ENCODE measurements at regions not wholly inside any gene's neighbourhood (a gene's known extent, or its start where the extent isn't known, plus 50 kb on each side); places are given as distances from the start of the nearest gene placed in this dataset.

- H3K4me3 ChIP-seq (ENCODE audit: extremely low read depth in 1 of 4, insufficient read depth in 2 of 4, low read depth in 3 of 4, low read length in 4 of 4), result no peak overlapping the region
- no peak overlapping the region for H2BK120ac ChIP-seq (replicated peaks; ENCODE audit: low read depth, low read length)
- ChIA-PET CTCF (ENCODE audit: partially characterized antibody) (no interaction called here), POLR2A (ENCODE audit: partially characterized antibody) (no interaction called here)
- 94% methylated on average over 4 of the region's 4 CpGs; no CpG with 5 or more reads in 1 of the 2 experiments for WGBS, 2 experiments (ENCODE audit: extremely low coverage in 1 of 2, insufficient coverage in 1 of 2, insufficient read length in 1 of 2, insufficient replicate concordance in 2 of 2, low coverage in 1 of 2, low lambda C conversion rate in 2 of 2, missing lambda C conversion rate in 1 of 2)
- H3K18ac ChIP-seq (ENCODE audit: extremely low read depth, low read length), result no peak overlapping the region
- H4K8ac ChIP-seq (ENCODE audit: extremely low read depth, insufficient read depth, low read length), result no peak overlapping the region
- no peak overlapping the region for H2BK20ac ChIP-seq (ENCODE audit: low read length)
- H4K20me1 ChIP-seq (replicated peaks in 1 of 2; ENCODE audit: control insufficient read depth in 1 of 2, insufficient read depth in 2 of 2, low read length in 2 of 2), result no peaks in the 10 kb centered on the region
- H2AK5ac ChIP-seq (ENCODE audit: low read depth, low read length), result no peak overlapping the region
- no peak overlapping the region for H2AFZ ChIP-seq (ENCODE audit: low read length)
- no peaks in the 10 kb centered on the region for H3K4me1 ChIP-seq (replicated peaks in 1 of 4; ENCODE audit: control insufficient read depth in 3 of 4, insufficient read depth in 4 of 4, low read length in 3 of 4)
- H3K4me2 ChIP-seq (ENCODE audit: insufficient read depth in 1 of 2, low read depth in 2 of 2, low read length in 2 of 2), result no peak overlapping the region
- FAIRE-seq, result no peak
- no peaks in the 10 kb centered on the region for H3K27me3 ChIP-seq (replicated peaks in 1 of 4; ENCODE audit: control insufficient read depth in 3 of 4, extremely low read depth in 1 of 4, insufficient read depth in 3 of 4, low read length in 3 of 4)
- H3K9me3 ChIP-seq (ENCODE audit: insufficient read depth in 2 of 2, low read depth in 1 of 2, low read length in 1 of 2), result no peaks in the 10 kb centered on the region
- no peak overlapping the region for H3K9ac ChIP-seq (replicated peaks in 1 of 4; ENCODE audit: extremely low read depth in 1 of 4, low read depth in 3 of 4, low read length in 3 of 4)
- H3K23ac ChIP-seq (ENCODE audit: insufficient read length), result no peak overlapping the region
- H3K23me2 ChIP-seq (ENCODE audit: low read depth, low read length), result no peaks in the 10 kb centered on the region
- H2BK5ac ChIP-seq (ENCODE audit: low read depth, low read length), result no peak overlapping the region
- no peak for TF ChIP-seq CTCF (IDR thresholded peaks at IDR 0.05; ENCODE audit: control extremely low read depth in 1 of 3, insufficient read depth in 1 of 3, low read depth in 1 of 3, low read length in 3 of 3)
- TF ChIP-seq HDAC2 (IDR thresholded peaks at IDR 0.05; ENCODE audit: borderline replicate concordance in 1 of 2, low read depth in 2 of 2, low read length in 2 of 2), result no peak
- no peaks in the 10 kb centered on the region for H3K36me3 ChIP-seq (ENCODE audit: control insufficient read depth in 2 of 4, insufficient read depth in 4 of 4, low read length in 3 of 4)
- no peak overlapping the region for H2BK12ac ChIP-seq (ENCODE audit: low read depth, low read length)
- no peaks in the 10 kb centered on the region for H3K79me2 ChIP-seq (ENCODE audit: control insufficient read depth in 1 of 2, insufficient read depth in 2 of 2, low read length in 2 of 2)
- H3K56ac ChIP-seq (replicated peaks; ENCODE audit: insufficient read length, low read depth, low read length), result no peak overlapping the region
- DNase-seq (ENCODE audit: low read depth in 1 of 2, low spot score in 2 of 2), result no peak
- H3K14ac ChIP-seq (ENCODE audit: insufficient read length), result no peak overlapping the region
- H3K27ac ChIP-seq (ENCODE audit: low read depth, low read length), result no peak overlapping the region
- no peak overlapping the region for H3K4ac ChIP-seq (replicated peaks; ENCODE audit: insufficient read length, low read depth, low read length)
- H4K91ac ChIP-seq (replicated peaks; ENCODE audit: insufficient read length, low read length), result no peak overlapping the region
- no peaks in the 10 kb centered on the region for H3K79me1 ChIP-seq (ENCODE audit: low read depth, low read length)
- H4K5ac ChIP-seq (ENCODE audit: insufficient read length, low read depth, low read length), result no peak overlapping the region
- no peak overlapping the region for H2BK15ac ChIP-seq (ENCODE audit: low read length)
These were observed 123.0 kb upstream of the FANCL start for GRCh38 chr2:58364098-58364497.
